Cardiac fibroblast (primary cell): ENCODE measurements at regions not wholly inside any gene's neighbourhood (a gene's known extent, or its start where the extent isn't known, plus 50 kb on each side); places are given as distances from the start of the nearest gene placed in this dataset.

Experiments
- DNase-seq, 2 donors: peaks; one replicate each; pipeline versions ENCODE4 v3.0.0 to v3.0.0-alpha.2; 2010; ENCODE audit warnings: low read depth in 2 of 2
- H3K4me3 ChIP-seq, 2 donors: replicated peaks in 1 of 2; 1 replicate in 1 of 2; 2 replicates in 1 of 2; pipeline ENCODE4 v1.5.1; 2011; ENCODE audit warnings: low read depth in 2 of 2, low read length in 2 of 2, mild to moderate bottlenecking in 2 of 2, moderate library complexity in 1 of 2
- CTCF ChIP-seq: IDR thresholded peaks from one replicate; pipeline ENCODE4 v1.5.1; 2011; ENCODE audit warnings: low read depth, mild to moderate bottlenecking, low read length, inconsistent platforms

- no peak for DNase-seq
- H3K4me3 ChIP-seq = no peak overlapping the region
- TF ChIP-seq CTCF = no peak
These were observed 184.7 kb upstream of the KITLG start for GRCh38 chr12:88764781-88765480.

DNA sequence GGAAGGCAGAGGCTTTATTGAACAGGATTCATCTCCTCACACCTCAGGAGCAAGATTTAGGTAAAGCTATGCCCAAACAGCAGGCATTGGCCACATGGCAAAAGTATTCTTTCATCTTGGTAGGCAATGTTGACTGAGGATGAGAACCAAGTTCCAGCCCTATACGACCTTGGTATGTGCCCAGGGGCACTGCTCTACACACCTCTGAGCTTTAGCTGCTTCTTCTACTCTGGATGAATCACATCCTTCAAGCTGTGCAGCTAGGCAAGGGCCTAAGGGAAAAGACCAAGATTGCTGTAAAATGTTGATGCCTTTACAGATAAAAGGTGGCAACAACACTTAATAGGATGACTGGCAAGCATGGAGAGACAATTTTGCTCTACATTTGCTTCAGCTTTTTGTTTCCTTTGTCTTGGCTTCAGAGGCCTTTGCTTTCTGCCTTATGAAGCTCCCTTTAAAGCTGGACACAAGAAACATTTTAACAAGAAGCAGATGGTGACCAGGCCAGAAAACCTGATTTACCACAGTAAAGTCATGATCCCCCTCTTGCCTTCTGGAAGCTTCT is 183.3 kb upstream of the KITLG start:
- DNase-seq = no peak
- H3K4me3 ChIP-seq = no peak overlapping the region
- TF ChIP-seq CTCF = no peak

GRCh38 chr12:88758176-88758575 is 177.9 kb upstream of the KITLG start:
- no peak for TF ChIP-seq CTCF

DNA sequence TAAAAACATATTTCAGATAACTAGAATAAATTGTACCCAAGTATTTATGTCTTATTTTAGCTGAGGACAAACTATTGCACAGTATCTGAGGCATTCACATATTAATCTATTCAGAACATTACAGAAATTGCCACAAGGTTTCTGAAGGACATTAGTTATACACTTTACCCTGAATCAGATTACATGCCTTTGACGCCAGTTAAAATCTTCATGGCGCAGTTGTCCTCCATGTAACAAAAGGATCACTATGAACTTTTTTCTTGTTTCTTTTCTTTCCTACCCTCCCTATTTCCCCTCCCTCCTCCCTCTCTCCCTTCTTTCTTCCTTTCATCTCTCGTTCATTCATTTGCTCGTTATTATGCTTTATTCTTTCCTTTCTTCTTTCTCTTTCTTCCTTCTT is 176.6 kb upstream of the KITLG start:
- DNase-seq = no peak
- H3K4me3 ChIP-seq = no peak overlapping the region
- no peak for TF ChIP-seq CTCF

More at GRCh38 chr12:88758176-88758575, 177.9 kb upstream of the KITLG start:
- DNase-seq = no peak
- no peak overlapping the region for H3K4me3 ChIP-seq

DNA sequence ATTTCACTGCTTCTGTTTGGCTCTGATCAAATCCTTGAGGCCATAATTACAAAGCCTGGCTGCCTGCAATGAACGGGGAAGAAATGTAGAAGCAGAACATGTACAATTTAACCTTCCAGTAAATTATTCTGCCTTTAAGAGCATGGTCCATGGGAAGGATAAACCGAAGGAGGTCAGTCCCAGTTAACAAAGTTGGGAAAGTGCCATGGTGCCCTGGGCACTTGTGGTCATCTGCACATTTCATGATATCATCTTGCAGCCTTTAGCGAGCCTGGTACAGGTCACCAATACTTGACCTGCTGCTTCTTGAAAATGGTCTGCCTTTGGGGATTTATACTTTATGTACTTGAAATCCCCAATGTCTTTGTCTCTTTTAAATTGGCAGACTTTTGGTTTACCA is 175.9 kb upstream of the KITLG start:
- DNase-seq = no peak
- no peak for TF ChIP-seq CTCF

GRCh38 chr12:88753707-88754106 is 173.4 kb upstream of the KITLG start:
- no peak for TF ChIP-seq CTCF
- H3K4me3 ChIP-seq = no peak overlapping the region
- no peak for DNase-seq

More for the DNA sequence above, 175.9 kb upstream of the KITLG start:
- H3K4me3 ChIP-seq = no peak overlapping the region
